ENCODE measurements at regions not wholly inside any gene's neighbourhood (a gene's known extent, or its start where the extent isn't known, plus 50 kb on each side); places are given as distances from the start of the nearest gene placed in this dataset.

DNA sequence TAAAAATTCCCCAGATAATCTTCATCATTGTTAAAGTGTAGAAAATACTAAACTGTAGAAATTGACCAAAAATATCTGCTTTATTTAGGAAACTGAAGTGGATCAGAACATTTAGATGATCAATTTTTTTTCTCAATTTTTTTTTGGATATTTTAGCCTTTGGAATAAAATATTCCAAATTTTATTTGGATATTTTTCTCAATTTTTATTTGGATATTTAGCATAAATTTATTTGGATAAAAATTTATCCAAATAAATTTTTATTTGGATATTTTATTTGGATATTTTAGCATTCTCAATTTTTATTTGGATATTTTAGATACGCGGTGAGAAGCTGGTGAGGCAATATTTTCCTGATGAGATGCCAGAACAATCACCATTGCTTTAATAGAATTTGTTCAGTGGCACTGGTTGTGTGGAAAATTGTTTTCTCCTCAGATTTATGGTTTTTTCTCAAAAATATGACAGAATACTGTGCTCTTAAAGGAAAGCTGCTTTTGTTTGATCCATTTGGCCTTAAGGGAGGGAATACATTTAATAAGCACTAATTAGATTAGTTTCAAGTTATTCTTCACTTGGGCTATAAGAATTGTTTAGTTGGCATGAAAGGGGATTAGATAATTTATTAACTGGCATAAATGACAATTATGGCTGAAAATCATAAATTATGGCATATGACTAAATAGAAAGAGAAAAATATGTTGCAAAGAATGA is 470.1 kb downstream of the MFSD1 start:
- TF ChIP-seq, protein P1, sequence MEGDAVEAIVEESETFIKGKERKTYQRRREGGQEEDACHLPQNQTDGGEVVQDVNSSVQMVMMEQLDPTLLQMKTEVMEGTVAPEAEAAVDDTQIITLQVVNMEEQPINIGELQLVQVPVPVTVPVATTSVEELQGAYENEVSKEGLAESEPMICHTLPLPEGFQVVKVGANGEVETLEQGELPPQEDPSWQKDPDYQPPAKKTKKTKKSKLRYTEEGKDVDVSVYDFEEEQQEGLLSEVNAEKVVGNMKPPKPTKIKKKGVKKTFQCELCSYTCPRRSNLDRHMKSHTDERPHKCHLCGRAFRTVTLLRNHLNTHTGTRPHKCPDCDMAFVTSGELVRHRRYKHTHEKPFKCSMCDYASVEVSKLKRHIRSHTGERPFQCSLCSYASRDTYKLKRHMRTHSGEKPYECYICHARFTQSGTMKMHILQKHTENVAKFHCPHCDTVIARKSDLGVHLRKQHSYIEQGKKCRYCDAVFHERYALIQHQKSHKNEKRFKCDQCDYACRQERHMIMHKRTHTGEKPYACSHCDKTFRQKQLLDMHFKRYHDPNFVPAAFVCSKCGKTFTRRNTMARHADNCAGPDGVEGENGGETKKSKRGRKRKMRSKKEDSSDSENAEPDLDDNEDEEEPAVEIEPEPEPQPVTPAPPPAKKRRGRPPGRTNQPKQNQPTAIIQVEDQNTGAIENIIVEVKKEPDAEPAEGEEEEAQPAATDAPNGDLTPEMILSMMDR (IDR thresholded peaks at IDR 0.05; ENCODE audit: low read depth, low read length), result no peak
- TF ChIP-seq POLR2A (IDR thresholded peaks at IDR 0.05; ENCODE audit: extremely low read depth, insufficient read length) (no peak), MYC (IDR thresholded peaks at IDR 0.05; ENCODE audit: low read depth, low read length) (no peak)
- TF ChIP-seq, protein P2, sequence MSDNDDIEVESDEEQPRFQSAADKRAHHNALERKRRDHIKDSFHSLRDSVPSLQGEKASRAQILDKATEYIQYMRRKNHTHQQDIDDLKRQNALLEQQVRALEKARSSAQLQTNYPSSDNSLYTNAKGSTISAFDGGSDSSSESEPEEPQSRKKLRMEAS (IDR thresholded peaks at IDR 0.05; ENCODE audit: low read depth, low read length), result no peak

Measured in NB4 (cell line).